NOMO-1 treated with DMSO at 0.1 percent for 48 hours (cell line): ENCODE measurements at regions not wholly inside any gene's neighbourhood (a gene's known extent, or its start where the extent isn't known, plus 50 kb on each side); places are given as distances from the start of the nearest gene placed in this dataset.
A peak's percentile ranks its signal among the peaks of the same experiment; 100 is the strongest.
"Not testable (repeated sequence)": the region's sequence is repeated elsewhere in the genome, so short reads cannot be mapped to it uniquely, and the experiment has no call there.

Source experiments
- DNase-seq: peaks from one replicate; lab custom pipeline; 2025; ENCODE audit not compliant: unreplicated experiment; lab: John Stamatoyannopoulos, UW

DNA sequence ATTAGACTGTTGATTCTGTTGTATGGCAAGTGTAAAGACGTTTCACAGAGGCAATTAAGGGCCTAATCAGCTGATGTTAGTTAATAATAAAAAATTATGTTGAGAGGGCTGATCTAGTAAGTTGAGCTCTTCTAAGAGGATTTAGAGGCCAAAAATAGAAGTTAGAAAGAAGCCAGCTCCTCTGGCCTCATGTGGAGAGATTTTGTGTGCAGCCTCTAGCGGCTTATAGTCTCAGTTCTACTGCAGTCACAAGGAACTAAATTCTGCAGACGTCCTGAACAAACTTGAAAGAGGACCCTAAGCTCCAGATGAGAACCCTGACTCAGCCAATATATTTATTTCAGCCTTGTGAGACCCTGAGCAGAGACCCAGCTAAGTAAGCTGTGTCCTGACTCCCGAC, 498.6 kb downstream of the BTBD3 start:
- DNase-seq, result no peak

DNA sequence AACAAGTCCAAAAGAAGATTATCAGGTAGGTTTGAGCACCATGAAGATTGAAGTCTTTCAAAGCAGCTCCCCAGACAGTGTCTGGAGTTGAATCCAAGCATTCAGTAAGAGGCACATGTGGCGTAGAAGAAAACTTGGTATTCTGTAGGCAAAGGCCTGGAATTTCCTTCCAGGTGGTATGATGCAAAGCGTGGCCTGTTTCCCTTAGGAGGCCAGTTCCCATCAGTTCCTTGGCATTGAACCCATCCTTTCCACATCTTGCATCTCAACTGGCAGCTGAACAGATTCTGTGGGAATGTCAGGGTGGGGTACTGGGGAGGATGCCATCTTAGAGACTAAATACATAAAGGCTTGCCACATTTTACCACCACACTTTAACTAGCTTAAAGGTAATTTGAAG, 516.0 kb downstream of the BTBD3 start:
- no peak for DNase-seq

DNA sequence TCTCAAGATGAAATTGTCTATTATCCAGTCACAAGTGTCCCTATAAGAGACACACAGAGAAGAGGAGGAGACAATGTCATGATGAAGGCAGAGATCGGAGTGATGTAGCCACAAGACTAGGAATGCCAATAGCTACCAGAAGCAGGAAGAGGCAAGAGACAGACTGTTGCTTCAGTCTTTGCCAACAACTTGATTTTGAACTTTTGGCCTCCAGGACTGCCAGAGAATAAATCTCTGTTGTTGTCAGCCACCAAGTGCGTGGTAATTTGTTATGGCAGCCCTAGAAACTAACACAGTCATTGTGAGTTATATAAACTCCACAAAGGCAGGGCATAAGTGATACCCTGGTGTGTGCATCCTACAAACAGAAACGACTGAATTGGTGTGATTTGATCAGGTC, 517.0 kb downstream of the BTBD3 start:
- no peak for DNase-seq

DNA sequence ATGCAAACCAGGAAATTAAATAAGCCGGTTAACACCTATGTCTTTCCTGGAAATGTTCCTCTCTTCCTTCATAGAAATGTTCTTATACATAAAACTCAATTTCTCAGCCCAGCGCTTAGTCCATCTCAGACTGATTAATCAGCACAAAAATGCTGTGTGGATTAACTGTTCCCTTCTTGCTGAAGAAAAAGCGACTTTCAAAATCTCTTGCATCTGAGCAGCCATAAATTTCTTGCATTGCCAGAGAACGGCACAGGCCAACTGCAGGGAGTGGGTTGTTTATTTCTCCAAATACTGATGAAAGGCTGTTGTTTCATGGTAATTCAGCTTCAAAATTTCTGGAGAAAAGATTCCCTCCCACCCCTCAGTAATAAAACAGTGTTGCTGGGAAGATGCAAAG, 517.6 kb downstream of the BTBD3 start:
- DNase-seq, result no peak

DNA sequence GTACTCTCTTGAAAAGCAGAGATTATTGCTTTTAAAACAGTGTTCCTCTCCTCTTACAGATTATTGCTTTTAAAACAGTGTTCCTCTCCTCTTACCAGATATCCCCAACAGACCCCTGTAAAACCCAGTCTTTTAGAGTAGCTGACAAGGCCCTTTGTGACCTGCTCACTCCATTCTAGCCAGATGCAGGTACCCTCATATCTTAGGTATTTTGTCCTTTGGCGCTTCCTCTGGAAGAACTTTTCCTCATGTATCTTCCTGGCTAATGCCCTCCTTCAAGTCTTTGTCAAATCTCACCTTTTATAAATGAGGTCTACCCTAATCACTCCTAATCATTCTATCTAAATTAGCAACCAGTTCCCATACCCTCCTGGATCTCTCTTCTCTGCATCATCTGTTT, 536.0 kb downstream of the BTBD3 start:
- no peak for DNase-seq

DNA sequence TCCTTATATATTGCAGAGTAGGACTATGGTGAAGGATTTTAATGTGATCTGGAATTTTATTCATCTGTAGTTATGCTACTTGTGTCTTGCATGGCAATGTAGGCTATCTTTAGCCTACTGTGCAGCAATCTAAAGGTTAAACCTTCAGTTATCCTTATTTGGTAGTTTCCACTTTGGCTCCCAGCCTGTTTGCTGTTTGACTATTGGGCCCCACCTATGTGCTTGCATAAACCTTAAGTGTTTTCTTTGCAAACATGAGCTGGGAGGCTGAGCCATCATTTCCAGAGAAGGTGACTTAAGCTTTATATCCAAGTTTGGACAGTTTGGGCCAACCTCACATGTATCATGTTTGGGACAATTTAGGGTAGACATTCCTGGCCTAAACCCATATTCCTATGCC, 537.5 kb downstream of the BTBD3 start:
- no peak for DNase-seq

DNA sequence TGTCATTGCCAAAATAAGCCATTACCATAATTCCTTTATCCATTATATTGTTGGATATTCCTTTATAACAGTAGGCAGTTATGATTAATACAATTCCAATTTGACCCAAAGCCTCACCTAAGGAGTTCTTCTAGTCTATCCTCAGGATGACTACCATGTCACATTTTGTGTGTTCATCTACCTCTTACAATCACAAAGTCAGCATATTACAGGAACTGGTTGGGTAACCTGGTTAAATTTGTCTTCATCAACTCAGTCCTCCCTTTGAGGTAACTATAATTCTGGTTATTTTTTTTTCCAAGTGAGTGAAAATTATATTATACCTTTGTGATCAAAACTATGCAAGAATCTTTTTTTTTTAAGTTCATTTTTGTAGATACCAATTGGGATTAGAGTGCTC, 540.5 kb downstream of the BTBD3 start:
- no peak for DNase-seq

DNA sequence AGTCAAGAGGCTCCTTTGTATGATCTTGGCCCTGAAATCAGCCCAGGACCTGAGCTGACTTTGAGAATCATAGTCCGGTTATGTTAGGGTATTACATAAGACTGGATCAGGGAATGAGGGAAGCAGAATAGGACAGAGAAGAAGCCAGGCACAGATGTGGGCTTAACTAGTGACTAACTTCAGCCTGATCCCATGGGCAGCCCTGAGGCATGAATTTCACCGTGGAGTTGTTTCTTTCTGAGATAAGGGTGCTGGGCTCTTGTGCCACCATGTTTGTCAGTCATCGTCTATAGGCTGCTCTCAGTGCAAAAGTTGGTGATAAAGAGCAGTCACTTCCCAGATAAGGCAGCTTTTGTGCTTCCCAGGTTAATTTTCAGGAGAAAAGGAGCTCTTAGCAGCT, 544.7 kb upstream of the SPTLC3 start:
- no peak for DNase-seq

DNA sequence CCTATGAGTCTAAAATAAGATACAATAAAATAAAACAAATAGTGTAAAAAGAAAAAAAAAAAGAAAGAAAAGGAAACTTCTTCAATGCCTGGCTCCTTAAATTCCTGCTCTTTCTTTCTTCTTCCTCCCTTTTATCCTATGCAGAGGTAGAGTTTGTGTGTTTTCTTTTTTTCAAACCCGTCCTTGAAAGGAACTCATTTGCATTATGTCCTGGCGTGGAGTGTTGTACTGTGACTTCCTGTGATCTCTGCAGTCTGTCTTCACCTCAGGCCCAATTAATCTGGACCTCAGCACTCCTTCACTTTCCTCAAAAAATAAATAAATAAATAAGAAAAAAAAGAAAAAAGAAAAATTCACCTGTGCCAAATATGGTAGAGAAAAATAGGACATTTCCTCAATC, 541.9 kb upstream of the SPTLC3 start:
- DNase-seq, result no peak

DNA sequence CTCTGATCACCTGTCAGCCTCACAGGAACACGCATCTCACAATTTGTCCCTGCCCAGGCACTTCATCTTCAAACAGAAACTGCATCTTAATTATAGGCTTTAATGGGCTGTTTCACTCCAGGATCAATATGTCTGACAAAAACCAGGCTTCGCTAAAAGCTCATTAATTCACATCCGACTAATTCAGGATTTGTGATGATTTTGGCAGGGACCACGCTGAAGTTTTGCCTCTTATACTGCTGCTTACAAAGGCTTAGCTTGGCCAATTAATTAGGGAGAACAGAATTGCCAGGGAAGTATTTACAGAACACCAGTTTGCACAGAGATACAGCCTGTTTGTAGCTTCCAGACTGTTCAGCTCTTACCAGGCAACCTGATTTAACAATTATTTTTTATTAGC, 541.0 kb upstream of the SPTLC3 start:
- no peak for DNase-seq

DNA sequence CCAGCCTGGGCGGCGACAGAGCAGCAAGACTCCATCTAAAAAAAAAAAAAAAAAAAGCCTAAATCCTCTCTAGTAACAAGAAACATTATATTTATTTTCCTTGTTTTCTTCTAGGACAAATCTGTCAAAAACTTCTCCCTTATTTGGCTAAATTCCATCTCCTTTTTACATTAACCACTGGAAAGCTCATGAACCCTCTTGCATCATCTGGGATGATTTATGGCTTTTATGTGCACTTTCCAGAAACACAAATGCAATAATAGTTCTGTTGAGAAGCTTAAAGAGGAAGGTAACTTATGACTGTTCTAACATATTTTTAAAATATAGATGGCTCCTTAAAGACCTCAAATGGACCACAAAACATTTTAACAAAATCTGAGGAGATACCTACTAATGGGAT, 526.1 kb upstream of the SPTLC3 start:
- peak; percentile 65 for DNase-seq

DNA sequence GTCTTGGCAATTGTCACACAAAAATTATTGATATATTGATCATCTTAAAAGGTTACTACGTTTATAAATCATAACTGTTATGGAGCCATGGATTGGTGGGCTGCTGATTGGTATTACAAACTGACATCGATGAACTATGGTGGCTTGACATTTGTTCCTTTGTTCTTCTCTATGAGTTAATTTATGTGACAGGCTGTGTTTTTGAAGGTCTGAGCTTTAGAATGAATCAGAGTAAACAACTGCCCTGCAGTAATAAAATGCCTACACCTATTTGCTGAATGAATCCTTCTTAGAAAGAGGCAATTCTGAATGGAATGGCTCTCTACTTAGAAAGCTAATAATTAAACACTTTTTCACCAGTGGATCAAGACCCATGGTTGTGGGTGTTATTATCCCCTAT, 506.3 kb upstream of the SPTLC3 start:
- no peak for DNase-seq

DNA sequence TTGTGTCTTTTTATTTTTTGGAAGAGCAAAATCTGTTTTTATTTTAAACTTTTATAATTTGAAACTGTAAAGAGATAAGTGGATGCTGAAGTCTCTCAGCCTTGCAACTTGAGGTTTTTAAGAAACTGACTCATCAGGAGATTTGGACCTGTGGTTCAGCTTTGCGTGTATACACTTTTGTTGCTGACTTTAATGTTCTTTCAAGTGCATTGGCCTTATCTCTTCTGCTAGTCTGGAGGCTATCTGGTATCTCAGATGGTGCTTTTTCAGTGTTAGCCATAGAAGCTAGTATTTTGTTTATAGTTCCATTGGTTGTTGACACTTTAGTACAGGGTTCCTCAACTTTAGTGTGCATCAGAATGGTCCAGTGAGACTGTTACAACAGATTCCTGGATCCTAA, 504.0 kb upstream of the SPTLC3 start:
- no peak for DNase-seq

DNA sequence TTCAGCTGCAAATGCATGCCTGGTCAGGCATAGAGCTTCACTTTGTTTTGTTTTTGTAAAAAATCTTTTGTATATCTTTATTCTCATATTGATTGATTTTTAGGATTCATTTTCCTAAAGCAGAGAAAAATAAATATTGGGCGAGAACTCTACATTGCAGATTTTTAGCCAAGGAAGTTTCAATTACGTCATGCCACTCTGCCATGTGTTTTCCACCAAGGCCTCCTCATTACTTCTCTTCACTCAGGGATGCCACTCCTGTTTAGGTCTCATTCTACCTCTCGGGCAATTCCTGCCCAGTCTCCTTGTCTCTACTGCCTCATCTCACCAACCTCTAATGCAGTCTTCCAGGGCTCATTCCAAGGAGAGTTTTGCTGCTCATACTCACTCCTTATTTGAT, 497.3 kb upstream of the SPTLC3 start:
- no peak for DNase-seq

DNA sequence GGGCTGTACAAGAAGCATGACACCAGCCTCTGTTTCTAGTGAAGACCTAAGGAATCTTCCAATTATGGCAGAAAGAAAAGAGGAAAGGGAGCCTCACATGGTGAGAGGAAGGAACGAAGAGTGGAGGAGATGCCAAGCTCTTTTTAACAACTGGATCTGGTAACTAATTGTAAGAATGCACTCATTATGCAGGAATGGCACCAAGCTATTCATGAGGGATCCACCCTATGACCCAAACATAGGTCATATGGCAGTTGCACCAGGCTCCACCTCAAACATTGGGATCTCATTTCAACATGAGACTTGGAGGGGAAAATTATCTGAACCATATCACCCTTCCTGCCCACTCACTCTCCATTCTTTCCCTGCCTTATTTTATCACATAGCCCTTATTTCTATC, 496.0 kb upstream of the SPTLC3 start:
- DNase-seq, result no peak

DNA sequence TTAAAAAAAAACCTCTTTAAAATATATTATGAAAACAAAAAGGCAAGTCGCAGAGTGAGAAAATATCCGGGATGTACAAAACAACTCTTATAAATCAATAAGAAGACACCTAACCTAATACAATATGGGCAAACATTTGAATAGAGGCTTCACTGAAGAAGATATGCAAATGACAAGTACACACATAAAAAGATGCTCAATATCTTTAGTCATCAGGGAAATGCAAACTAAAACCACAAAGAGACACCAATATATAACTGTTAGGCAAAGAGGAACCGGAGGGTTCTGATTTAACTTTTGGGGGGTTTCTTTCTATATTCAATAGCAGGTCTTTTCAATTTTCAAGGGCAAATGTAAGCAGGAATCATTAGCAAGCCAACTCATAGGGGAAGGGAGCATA, 480.7 kb upstream of the SPTLC3 start:
- DNase-seq, result no peak

DNA sequence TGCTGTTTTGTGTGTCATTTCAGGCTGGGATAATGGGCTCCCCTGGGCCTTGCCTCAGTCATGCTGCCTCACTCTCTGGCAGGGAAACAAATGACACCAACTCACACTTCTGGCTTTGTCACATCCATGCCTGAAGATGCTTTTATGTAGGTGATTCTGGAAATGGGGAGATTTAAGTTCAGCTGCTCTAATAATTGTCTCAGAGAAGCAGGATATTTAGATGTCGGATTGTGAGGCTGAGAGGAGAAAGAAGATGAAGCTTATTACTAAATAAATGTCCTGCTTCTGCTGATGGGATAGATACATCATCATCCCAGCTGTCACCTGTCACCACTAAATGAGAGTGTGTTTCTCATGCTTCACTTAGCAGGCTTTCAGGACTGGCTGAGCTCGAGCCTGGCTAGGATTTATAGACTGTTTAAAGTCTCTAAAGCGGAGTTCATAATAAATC, 480.2 kb upstream of the SPTLC3 start:
- no peak for DNase-seq

DNA sequence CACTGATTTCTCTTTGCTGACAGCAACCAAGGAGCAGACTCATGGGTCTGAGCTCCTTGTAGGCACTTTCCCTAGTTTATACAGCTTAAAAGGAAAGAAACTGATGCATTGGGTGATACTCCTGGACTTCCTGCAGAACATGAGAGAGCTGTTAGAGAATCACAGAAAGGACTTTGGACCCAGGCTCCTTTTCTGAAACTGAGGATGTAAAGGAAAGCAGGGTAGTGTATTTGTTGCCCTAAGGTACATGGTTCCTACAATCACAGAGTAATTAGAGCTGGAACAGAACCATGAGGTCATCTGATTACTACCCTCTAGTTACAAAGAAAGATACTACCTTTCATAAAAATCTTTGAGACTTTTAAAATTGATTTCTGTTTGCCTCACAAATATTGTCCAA, 477.1 kb upstream of the SPTLC3 start:
- no peak for DNase-seq

DNA sequence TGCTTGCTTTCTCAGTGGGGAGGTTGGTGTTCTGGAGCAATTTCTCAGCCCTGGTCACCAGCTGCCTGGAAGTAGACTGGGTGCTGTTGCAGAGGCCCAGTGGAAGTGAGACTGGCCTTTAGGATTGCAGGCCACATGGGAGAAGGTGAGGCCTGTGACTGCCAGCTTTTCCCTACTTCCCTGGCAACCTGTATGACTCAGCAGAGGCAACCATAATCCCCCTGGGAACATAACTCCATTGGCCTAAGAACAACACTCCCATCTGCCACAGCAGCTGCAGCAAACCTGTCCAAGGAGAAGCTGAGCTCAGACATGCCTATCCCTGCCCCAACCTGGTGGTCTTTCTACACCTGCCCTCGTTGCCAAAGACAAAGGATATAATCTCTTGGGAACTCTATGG, 473.5 kb upstream of the SPTLC3 start:
- no peak for DNase-seq

DNA sequence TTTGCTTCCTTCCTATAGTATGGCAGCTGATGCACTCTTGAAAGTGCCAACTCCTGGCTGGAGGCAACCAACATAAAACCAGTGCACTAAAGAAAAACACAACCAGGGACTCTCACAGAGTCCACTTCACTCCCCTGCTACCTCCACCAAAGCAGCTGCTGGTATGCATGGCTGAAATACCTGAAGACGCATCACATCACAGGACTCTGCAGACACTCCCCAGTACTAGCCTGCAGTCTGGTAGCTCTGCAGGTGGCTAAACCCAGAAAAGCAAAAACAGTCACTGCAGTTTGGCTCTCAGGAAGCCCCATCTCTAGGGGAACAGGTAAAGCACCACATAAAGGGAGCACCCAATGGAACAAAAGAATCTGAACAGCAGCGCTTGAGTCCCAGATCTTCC, 473.0 kb upstream of the SPTLC3 start:
- DNase-seq, result no peak

DNA sequence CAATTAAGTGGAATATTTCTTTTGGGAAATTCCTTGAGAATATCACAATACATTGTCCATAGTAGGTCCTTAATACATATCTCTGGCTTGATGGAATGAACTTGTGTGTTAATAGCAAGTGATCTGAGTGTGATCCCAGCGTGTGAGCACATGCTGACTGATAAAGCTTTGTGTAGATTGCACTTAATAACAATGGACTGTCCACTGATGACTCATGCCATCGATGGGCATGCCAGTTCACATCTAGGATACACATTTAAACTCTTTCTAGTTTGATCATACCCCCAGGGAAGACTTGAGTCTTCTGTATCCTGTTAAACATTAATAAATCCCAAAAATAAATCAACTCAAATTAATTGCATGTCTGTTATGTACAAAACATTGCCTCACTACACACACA, 454.3 kb upstream of the SPTLC3 start:
- no peak for DNase-seq

DNA sequence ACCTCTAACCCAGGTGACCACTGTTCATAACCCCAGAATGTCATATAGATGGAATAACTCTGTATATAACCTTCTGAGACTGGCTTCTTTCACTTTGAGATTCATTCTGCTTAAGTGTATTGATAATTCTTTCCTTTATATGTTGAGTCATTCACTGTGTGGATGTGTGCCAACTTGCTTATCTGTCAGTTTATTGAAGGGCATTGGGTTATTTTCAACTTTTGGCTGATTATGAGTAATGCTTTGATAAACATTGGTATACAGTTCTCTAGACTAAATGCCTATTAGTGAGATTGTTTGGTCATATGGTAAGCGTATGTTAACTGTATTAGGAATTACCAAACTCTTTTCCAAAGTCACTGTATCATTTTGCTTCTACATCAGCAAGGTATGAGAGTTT, 453.4 kb upstream of the SPTLC3 start:
- DNase-seq, result no peak

DNA sequence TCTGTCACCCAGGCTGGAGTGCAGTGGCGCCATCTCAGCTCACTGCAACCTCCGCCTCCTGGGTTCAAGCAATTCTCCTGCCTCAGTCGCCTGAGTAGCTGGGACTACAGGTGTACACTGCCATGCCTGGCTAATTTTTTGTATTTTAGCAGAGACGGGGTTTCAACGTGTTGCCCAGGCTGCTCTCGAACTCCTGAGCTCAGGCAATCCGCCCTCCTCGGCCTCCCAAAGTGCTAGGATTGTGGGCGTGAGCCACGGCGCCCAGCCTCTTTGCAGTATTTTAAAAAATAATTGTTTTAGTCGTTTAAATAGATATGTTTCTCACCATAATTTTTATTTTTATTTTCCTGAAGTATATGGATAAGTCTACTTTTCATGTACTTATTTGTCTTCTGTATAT, 452.9 kb upstream of the SPTLC3 start:
- not testable (repeated sequence) for DNase-seq

DNA sequence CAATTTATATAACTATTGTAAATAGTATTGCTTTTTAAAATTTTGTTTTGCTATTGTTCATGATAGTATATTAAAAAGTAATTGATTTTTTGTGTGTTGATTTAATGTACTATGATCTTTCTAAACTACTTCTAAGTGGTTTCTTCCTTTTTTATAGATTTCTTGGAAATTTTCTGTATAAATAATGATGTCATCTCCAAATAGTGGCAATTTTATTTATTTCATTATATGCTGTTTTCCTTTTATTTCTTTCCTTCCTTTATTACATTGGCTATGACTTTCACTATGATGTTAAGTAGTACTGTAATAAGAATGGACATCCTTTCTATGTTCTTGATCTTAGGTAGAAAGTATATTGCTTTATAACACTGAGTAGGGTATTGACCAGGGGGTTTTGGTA, 451.5 kb upstream of the SPTLC3 start:
- no peak for DNase-seq
